Smooth muscle cell (in vitro differentiated cells): ENCODE measurements at regions not wholly inside any gene's neighbourhood (a gene's known extent, or its start where the extent isn't known, plus 50 kb on each side); places are given as distances from the start of the nearest gene placed in this dataset.
"Not testable (repeated sequence)": the region's sequence is repeated elsewhere in the genome, so short reads cannot be mapped to it uniquely, and the experiment has no call there.

Source experiments
- DNase-seq: peaks from one replicate; lab custom pipeline; 2025; ENCODE audit not compliant: unreplicated experiment; lab: John Stamatoyannopoulos, UW
- H2AFZ ChIP-seq: fragments of 200-600 bp; sonication (generic); 2 replicates; pipeline ENCODE4 v1.6.0; 2016; ENCODE audit warnings: antibody characterized with exemption, low read depth, mild to moderate bottlenecking
- H3F3A ChIP-seq: fragments of 200-600 bp; sonication (generic); 2 replicates; pipeline ENCODE4 v1.6.0; 2017; ENCODE audit warnings: antibody characterized with exemption, low read depth
- H3K27ac ChIP-seq: fragments of 200-600 bp; sonication (generic); 2 replicates; pipeline ENCODE4 v1.5.1; 2016; ENCODE audit warnings: low read depth, mild to moderate bottlenecking
- H3K27me3 ChIP-seq: fragments of 200-600 bp; sonication (generic); 2 replicates; pipeline ENCODE4 v1.6.1; 2016; ENCODE audit warnings: low read depth, mild to moderate bottlenecking
- H3K36me3 ChIP-seq: fragments of 200-600 bp; sonication (generic); 2 replicates; pipeline ENCODE4 v1.5.1; 2016; ENCODE audit warnings: low read depth
- H3K4me1 ChIP-seq: fragments of 200-600 bp; sonication (generic); 2 replicates; pipeline ENCODE4 v1.5.1; 2016; ENCODE audit warnings: low read depth
- H3K4me2 ChIP-seq: fragments of 200-600 bp; sonication (generic); 2 replicates; pipeline ENCODE4 v1.6.0; 2016; ENCODE audit warnings: mild to moderate bottlenecking
- H3K4me3 ChIP-seq: fragments of 200-600 bp; sonication (generic); 2 replicates; pipeline ENCODE4 v1.5.1; 2016; ENCODE audit warnings: mild to moderate bottlenecking
- H3K79me2 ChIP-seq: fragments of 200-600 bp; sonication (generic); 2 replicates; pipeline ENCODE4 v1.6.0; 2016; ENCODE audit warnings: low read depth, mild to moderate bottlenecking
- H3K9ac ChIP-seq: fragments of 200-600 bp; sonication (generic); 2 replicates; pipeline ENCODE4 v1.6.0; 2016; ENCODE audit warnings: low read depth
- H3K9me3 ChIP-seq: fragments of 200-600 bp; sonication (generic); replicated peaks from 2 replicates; pipeline ENCODE4 v1.5.1; 2016; ENCODE audit warnings: low read depth
- H4K20me1 ChIP-seq: fragments of 200-600 bp; sonication (generic); 2 replicates; pipeline ENCODE4 v1.6.0; 2016; ENCODE audit warnings: low read depth
- WGBS: methylation state at CpG from one replicate; pipeline ENCODE4 v1.1.7; 2016; ENCODE audit warnings: low lambda C conversion rate; 5-methylcytosine and 5-hydroxymethylcytosine counted together
- TF ChIP-seq, protein P1 (sequence below): fragments of 200-600 bp; sonication (generic); IDR thresholded peaks from 2 replicates; pipeline ENCODE4 v1.5.1; 2017; ENCODE audit warnings: borderline replicate concordance, mild to moderate bottlenecking, antibody characterized with exemption; ENCODE audit not compliant: insufficient read depth, poor library complexity, severe bottlenecking

- Histone ChIP-seq H3K27me3 (no peaks in the 10 kb centered on the region), H3K79me2 (no peaks in the 10 kb centered on the region), H3K4me3 (no peak overlapping the region), H3K9me3 (no peaks in the 10 kb centered on the region), H3F3A (no peaks in the 10 kb centered on the region), H3K9ac (no peak overlapping the region), H3K27ac (no peak overlapping the region), H3K36me3 (no peaks in the 10 kb centered on the region), H4K20me1 (no peaks in the 10 kb centered on the region), H2AFZ (no peak overlapping the region), H3K4me1 (peaks cover 3% of the 10 kb centered on the region), H3K4me2 (no peak overlapping the region)
- DNase-seq = no peak
- WGBS = 98% methylated on average over 4 of the region's 4 CpGs
- TF ChIP-seq, protein P1, sequence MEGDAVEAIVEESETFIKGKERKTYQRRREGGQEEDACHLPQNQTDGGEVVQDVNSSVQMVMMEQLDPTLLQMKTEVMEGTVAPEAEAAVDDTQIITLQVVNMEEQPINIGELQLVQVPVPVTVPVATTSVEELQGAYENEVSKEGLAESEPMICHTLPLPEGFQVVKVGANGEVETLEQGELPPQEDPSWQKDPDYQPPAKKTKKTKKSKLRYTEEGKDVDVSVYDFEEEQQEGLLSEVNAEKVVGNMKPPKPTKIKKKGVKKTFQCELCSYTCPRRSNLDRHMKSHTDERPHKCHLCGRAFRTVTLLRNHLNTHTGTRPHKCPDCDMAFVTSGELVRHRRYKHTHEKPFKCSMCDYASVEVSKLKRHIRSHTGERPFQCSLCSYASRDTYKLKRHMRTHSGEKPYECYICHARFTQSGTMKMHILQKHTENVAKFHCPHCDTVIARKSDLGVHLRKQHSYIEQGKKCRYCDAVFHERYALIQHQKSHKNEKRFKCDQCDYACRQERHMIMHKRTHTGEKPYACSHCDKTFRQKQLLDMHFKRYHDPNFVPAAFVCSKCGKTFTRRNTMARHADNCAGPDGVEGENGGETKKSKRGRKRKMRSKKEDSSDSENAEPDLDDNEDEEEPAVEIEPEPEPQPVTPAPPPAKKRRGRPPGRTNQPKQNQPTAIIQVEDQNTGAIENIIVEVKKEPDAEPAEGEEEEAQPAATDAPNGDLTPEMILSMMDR = no peak
Observed at GRCh38 chr1:172838680-172839313, 179.9 kb downstream of the FASLG start.

DNA sequence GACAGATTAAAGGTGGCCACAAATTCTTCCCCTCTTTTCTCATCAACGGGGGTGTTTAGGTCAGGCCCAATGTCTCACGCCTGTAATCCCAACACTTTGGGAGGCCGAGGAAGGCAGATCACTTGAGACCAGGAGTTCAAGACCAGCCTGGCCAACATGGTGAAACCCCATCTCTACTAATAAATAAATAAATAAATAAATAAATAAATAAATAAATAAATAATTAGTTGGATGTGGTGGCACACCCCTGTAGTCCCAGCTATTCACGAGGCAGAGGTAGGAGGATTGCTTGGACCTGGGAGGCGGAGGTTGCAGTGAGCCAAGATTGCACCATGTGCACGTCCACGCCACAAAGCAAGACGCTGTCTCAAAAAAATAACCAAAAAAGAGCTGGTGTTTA lies 180.7 kb downstream of the FASLG start:
- not testable (repeated sequence) for H3K79me2 ChIP-seq, H3K27me3 ChIP-seq, H3F3A ChIP-seq, H3K9ac ChIP-seq, H3K4me3 ChIP-seq, H3K4me1 ChIP-seq, DNase-seq, H3K4me2 ChIP-seq, H3K36me3 ChIP-seq, H3K9me3 ChIP-seq, H2AFZ ChIP-seq, H3K27ac ChIP-seq, H4K20me1 ChIP-seq
- WGBS = 96% methylated on average over 8 of the region's 8 CpGs

DNA sequence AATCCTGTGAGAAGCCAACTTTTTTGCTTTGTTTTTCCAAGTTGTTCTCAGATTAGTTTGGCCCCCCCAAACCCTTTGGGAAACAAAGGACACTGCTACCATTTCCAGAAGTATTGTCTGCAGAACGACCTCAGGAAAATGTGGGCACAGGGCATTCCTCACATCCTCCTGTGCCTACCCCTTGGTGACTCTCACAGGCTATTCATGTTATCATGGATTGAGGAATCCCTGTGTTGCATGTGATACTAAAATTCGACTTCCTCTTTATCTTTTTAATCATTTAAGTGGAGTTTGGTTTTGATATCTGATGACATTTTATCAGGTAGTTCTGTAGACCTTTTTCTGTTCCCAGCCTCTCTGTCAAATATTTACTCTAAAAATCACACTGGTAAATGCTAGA lies 184.5 kb downstream of the FASLG start:
- Histone ChIP-seq H3K79me2 (no peaks in the 10 kb centered on the region), H3K9ac (no peak overlapping the region), H3K4me3 (no peak overlapping the region), H3K27ac (no peak overlapping the region), H3K9me3 (no peaks in the 10 kb centered on the region), H3F3A (no peaks in the 10 kb centered on the region), H2AFZ (no peak overlapping the region), H4K20me1 (no peaks in the 10 kb centered on the region), H3K27me3 (no peaks in the 10 kb centered on the region), H3K4me1 (peaks cover 3% of the 10 kb centered on the region), H3K36me3 (no peaks in the 10 kb centered on the region), H3K4me2 (no peak overlapping the region)
- TF ChIP-seq, protein P1 = no peak
- DNase-seq = no peak
- 61% methylated on average over 2 of the region's 2 CpGs for WGBS

GRCh38 chr1:172845371-172845770 lies 186.5 kb downstream of the FASLG start:
- no peak for DNase-seq
- Histone ChIP-seq H3F3A (no peaks in the 10 kb centered on the region), H3K4me3 (no peak overlapping the region), H3K4me2 (peak overlapping the region; percentile 5), H3K4me1 (peaks cover 3% of the 10 kb centered on the region), H4K20me1 (no peaks in the 10 kb centered on the region), H3K27me3 (no peaks in the 10 kb centered on the region), H3K79me2 (no peaks in the 10 kb centered on the region), H3K36me3 (no peaks in the 10 kb centered on the region), H3K27ac (peak overlapping the region; percentile 30), H3K9me3 (no peaks in the 10 kb centered on the region), H3K9ac (no peak overlapping the region), H2AFZ (peak overlapping the region; percentile 46)
- 4% methylated on average over 2 of the region's 2 CpGs for WGBS
- TF ChIP-seq, protein P1 = no peak
